ENCODE measurements at regions not wholly inside any gene's neighbourhood (a gene's known extent, or its start where the extent isn't known, plus 50 kb on each side); places are given as distances from the start of the nearest gene placed in this dataset.

GRCh38 chr22:47420211-47420610 is 657.8 kb downstream of the TBC1D22A start:
- TF ChIP-seq EP300 (IDR thresholded peaks at IDR 0.05) (no peak), CTCF (IDR thresholded peaks at IDR 0.05) (no peak), POLR2A (IDR thresholded peaks at IDR 0.05) (no peak)
- Histone ChIP-seq H3K9me3 (no peaks in the 10 kb centered on the region), H3K4me1 (ENCODE audit: insufficient read depth) (no peaks in the 10 kb centered on the region), H3K27me3 (no peaks in the 10 kb centered on the region), H3K36me3 (no peaks in the 10 kb centered on the region), H3K4me3 (no peak overlapping the region), H3K27ac (no peak overlapping the region)
- 81 to 88% (median 87%) methylated on average over 3 of the region's 3 CpGs for WGBS, 3 donors
- intact Hi-C loops (cut with DNase I): no loop called here
- DNase-seq: no peak

GRCh38 chr22:47419239-47419638 is 656.8 kb downstream of the TBC1D22A start:
- intact Hi-C loops (cut with DNase I): no loop called here
- no peak overlapping the region for H3K27ac ChIP-seq
- no peak for DNase-seq
- no peak overlapping the region for H3K4me3 ChIP-seq
- no peaks in the 10 kb centered on the region for H3K4me1 ChIP-seq (ENCODE audit: insufficient read depth)
- no peaks in the 10 kb centered on the region for H3K9me3 ChIP-seq
- no peaks in the 10 kb centered on the region for H3K36me3 ChIP-seq
- H3K27me3 ChIP-seq: no peaks in the 10 kb centered on the region
- WGBS, 3 donors: 45 to 52% (median 45%) methylated on average over 4 of the region's 4 CpGs
- TF ChIP-seq EP300 (IDR thresholded peaks at IDR 0.05) (no peak), POLR2A (IDR thresholded peaks at IDR 0.05) (no peak), CTCF (IDR thresholded peaks at IDR 0.05) (no peak)

- no peak for TF ChIP-seq EP300 (IDR thresholded peaks at IDR 0.05)
- TF ChIP-seq POLR2A (IDR thresholded peaks at IDR 0.05): no peak
- TF ChIP-seq CTCF (IDR thresholded peaks at IDR 0.05): no peak
- intact Hi-C loops (cut with DNase I): no loop called here
- Histone ChIP-seq H3K36me3 (no peaks in the 10 kb centered on the region), H3K4me1 (ENCODE audit: insufficient read depth) (no peaks in the 10 kb centered on the region), H3K27ac (no peak overlapping the region), H3K9me3 (no peaks in the 10 kb centered on the region), H3K4me3 (no peak overlapping the region), H3K27me3 (no peaks in the 10 kb centered on the region)
- DNase-seq: no peak
- WGBS, 3 donors: 75 to 80% (median 76%) methylated on average over 2 of the region's 2 CpGs
These were observed 655.2 kb downstream of the TBC1D22A start for GRCh38 chr22:47417699-47418098.

GRCh38 chr22:47411006-47411405 is 648.6 kb downstream of the TBC1D22A start:
- 75 to 80% (median 79%) methylated on average over 8 of the region's 8 CpGs for WGBS, 3 donors
- intact Hi-C loops (cut with DNase I): no loop called here

More at GRCh38 chr22:47411006-47411405, 648.6 kb downstream of the TBC1D22A start:
- Histone ChIP-seq H3K36me3 (no peaks in the 10 kb centered on the region), H3K27me3 (no peaks in the 10 kb centered on the region), H3K4me3 (no peak overlapping the region), H3K9me3 (no peaks in the 10 kb centered on the region), H3K27ac (no peak overlapping the region), H3K4me1 (ENCODE audit: insufficient read depth) (no peaks in the 10 kb centered on the region)
- no peak for TF ChIP-seq POLR2A (IDR thresholded peaks at IDR 0.05)
- TF ChIP-seq EP300 (IDR thresholded peaks at IDR 0.05): no peak
- no peak for TF ChIP-seq CTCF (IDR thresholded peaks at IDR 0.05)
- no peak for DNase-seq
